NCI-H2029 treated with DMSO at 0.1 percent for 48 hours (cell line): ENCODE measurements at regions not wholly inside any gene's neighbourhood (a gene's known extent, or its start where the extent isn't known, plus 50 kb on each side); places are given as distances from the start of the nearest gene placed in this dataset.
"Not testable (repeated sequence)": the region's sequence is repeated elsewhere in the genome, so short reads cannot be mapped to it uniquely, and the experiment has no call there.

Source experiments
- DNase-seq: peaks from one replicate; lab custom pipeline; 2025; lab: John Stamatoyannopoulos, UW

GRCh38 chr7:94174956-94175355 is 170.8 kb upstream of the BET1 start:
- DNase-seq: no peak

GRCh38 chr7:94176694-94177200 is 172.6 kb upstream of the BET1 start:
- no peak for DNase-seq

GRCh38 chr7:94177441-94177840 is 173.3 kb upstream of the BET1 start:
- DNase-seq: no peak

- no peak for DNase-seq
These were observed 174.1 kb upstream of the BET1 start for GRCh38 chr7:94178230-94178629.

- no peak for DNase-seq
These were observed 175.3 kb upstream of the BET1 start for GRCh38 chr7:94179466-94179865.

GRCh38 chr7:94182066-94182465 is 177.9 kb upstream of the BET1 start:
- DNase-seq: no peak

- no peak for DNase-seq
These were observed 178.6 kb upstream of the BET1 start for GRCh38 chr7:94182721-94183120.

- DNase-seq: no peak
These were observed 179.2 kb upstream of the BET1 start for GRCh38 chr7:94183289-94183749.

- no peak for DNase-seq
These were observed 179.7 kb upstream of the BET1 start for GRCh38 chr7:94183891-94184290.

- no peak for DNase-seq
These were observed 184.2 kb upstream of the BET1 start for GRCh38 chr7:94188350-94188749.

GRCh38 chr7:94190599-94191061 is 186.5 kb upstream of the BET1 start:
- DNase-seq: no peak

GRCh38 chr7:94194426-94194825 is 190.3 kb upstream of the BET1 start:
- DNase-seq: not testable (repeated sequence)

- no peak for DNase-seq
These were observed 191.0 kb upstream of the BET1 start for GRCh38 chr7:94195201-94195600.

GRCh38 chr7:94195813-94196212 is 191.7 kb upstream of the BET1 start:
- DNase-seq: no peak

- no peak for DNase-seq
These were observed 189.2 kb upstream of the COL1A2 start for GRCh38 chr7:94205529-94205928.

GRCh38 chr7:94206295-94206694 is 188.4 kb upstream of the COL1A2 start:
- no peak for DNase-seq

GRCh38 chr7:94212160-94212559 is 182.5 kb upstream of the COL1A2 start:
- DNase-seq: no peak

- DNase-seq: no peak
These were observed 177.7 kb upstream of the COL1A2 start for GRCh38 chr7:94216944-94217461.

- no peak for DNase-seq
These were observed 176.9 kb upstream of the COL1A2 start for GRCh38 chr7:94217766-94218165.

- no peak for DNase-seq
These were observed 172.2 kb upstream of the COL1A2 start for GRCh38 chr7:94222516-94222915.

GRCh38 chr7:94223375-94224084 is 171.2 kb upstream of the COL1A2 start:
- DNase-seq: no peak

- no peak for DNase-seq
These were observed 166.5 kb upstream of the COL1A2 start for GRCh38 chr7:94228223-94228622.

- no peak for DNase-seq
These were observed 166.0 kb upstream of the COL1A2 start for GRCh38 chr7:94228678-94229077.

GRCh38 chr7:94231305-94231704 is 163.4 kb upstream of the COL1A2 start:
- DNase-seq: no peak
